Fibroblast of lung (primary cell): ENCODE measurements at regions not wholly inside any gene's neighbourhood (a gene's known extent, or its start where the extent isn't known, plus 50 kb on each side); places are given as distances from the start of the nearest gene placed in this dataset.

Experiments used
- EZH2 ChIP-seq: IDR thresholded peaks from 2 replicates; pipeline ENCODE4 v1.5.1; 2012; ENCODE audit warnings: low read length, control low read depth, mild to moderate bottlenecking; ENCODE audit errors: missing control alignments
- TF ChIP-seq, protein P1 (sequence below), 2 donors: IDR thresholded peaks in 1 of 2; conservative IDR thresholded peaks in 1 of 2; 1 replicate in 1 of 2; 2 replicates in 1 of 2; pipeline ENCODE4 v1.5.1; 2011 to 2012; ENCODE audit warnings: low read length in 2 of 2, control low read depth in 1 of 2, inconsistent platforms in 1 of 2, low read depth in 1 of 2, mild to moderate bottlenecking in 1 of 2

DNA sequence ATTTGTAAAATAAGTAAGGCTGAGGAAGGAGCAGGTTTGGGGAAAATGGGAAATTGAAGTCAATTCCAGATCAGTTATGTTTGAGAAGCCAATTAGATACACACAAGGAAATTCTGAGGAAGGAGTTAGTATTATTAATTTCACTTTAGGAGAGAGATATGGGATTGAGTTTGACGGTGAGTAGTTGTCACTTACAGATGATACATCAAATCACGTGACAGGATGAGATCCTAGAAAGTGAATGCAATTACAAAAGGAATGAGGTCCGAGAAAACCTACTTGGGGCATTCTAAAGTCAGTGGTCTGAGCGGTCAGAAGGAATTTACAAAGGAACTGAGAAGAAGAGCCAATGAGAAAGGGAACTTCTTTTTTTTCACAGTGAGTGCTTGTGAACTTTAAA lies 364.3 kb upstream of the TMEM229A start:
- no peak for TF ChIP-seq EZH2
- TF ChIP-seq, protein P1, sequence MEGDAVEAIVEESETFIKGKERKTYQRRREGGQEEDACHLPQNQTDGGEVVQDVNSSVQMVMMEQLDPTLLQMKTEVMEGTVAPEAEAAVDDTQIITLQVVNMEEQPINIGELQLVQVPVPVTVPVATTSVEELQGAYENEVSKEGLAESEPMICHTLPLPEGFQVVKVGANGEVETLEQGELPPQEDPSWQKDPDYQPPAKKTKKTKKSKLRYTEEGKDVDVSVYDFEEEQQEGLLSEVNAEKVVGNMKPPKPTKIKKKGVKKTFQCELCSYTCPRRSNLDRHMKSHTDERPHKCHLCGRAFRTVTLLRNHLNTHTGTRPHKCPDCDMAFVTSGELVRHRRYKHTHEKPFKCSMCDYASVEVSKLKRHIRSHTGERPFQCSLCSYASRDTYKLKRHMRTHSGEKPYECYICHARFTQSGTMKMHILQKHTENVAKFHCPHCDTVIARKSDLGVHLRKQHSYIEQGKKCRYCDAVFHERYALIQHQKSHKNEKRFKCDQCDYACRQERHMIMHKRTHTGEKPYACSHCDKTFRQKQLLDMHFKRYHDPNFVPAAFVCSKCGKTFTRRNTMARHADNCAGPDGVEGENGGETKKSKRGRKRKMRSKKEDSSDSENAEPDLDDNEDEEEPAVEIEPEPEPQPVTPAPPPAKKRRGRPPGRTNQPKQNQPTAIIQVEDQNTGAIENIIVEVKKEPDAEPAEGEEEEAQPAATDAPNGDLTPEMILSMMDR (conservative IDR thresholded peaks at IDR 0.05 in 1 of 2, IDR thresholded peaks at IDR 0.05 in 1 of 2; ENCODE audit: low read depth in 1 of 2, low read length in 2 of 2), result no peak
